HCT116 (cell line): ENCODE measurements at regions not wholly inside any gene's neighbourhood (a gene's known extent, or its start where the extent isn't known, plus 50 kb on each side); places are given as distances from the start of the nearest gene placed in this dataset.

Source experiments
- ATAC-seq: fragments of 200-7000 bp; cut with Tn5 transposase; 2 replicates; pipeline ENCODE4 v1.9.1; 2020; ENCODE audit warnings: mild to moderate bottlenecking, moderate library complexity
- BruUV-seq: library from RNA; stranded (reverse); fragments of 400-500 nt; replicated peaks from 2 replicates; lab custom pipeline; 2021; lab: Mats Ljungman, UMichigan
- CTCF ChIA-PET: fragments of 300-600 bp; sonication (Branson Sonifier 250); formaldehyde crosslinking; loops from one replicate; lab custom pipeline; 2021; ENCODE audit warnings: antibody characterized with exemption; lab: Charles Lee
- POLR2A ChIA-PET: fragments of 300-600, 350-600 bp; sonication (Branson Sonifier 250); formaldehyde crosslinking; loops from one replicate; lab custom pipeline; 2021; ENCODE audit warnings: antibody characterized with exemption; lab: Charles Lee
- RAD21 ChIA-PET, 2 experiments: fragments of 300-600 bp; sonication (Branson Sonifier 250); formaldehyde crosslinking; loops; one replicate each; lab custom pipeline; 2023; ENCODE audit warnings: low total read pairs in 2 of 2; ENCODE audit not compliant: uncharacterized antibody in 2 of 2, unreplicated experiment in 2 of 2, low non-redundant PET in 1 of 2; lab: Charles Lee
- DNase-seq: peaks from one replicate; pipeline ENCODE4 v3.0.0-alpha.2; 2010; ENCODE audit warnings: low read depth, low spot score
- H2AFZ ChIP-seq: fragments of 200-600 bp; shearing (Covaris generic), sonication (generic); 2 replicates; pipeline ENCODE4 v1.6.1; 2017; ENCODE audit warnings: low read depth, mixed run types, mixed read lengths, antibody characterized with exemption, low read length; ENCODE audit not compliant: poor library complexity, severe bottlenecking
- H3K27ac ChIP-seq: 2 replicates; pipeline ENCODE4 v1.5.1; 2012; ENCODE audit warnings: low read depth, low read length
- H3K27me3 ChIP-seq: fragments of 200-600 bp; sonication (generic); 2 replicates; pipeline ENCODE4 v1.6.1; 2016; ENCODE audit warnings: mixed run types, low read length, mixed read lengths; ENCODE audit not compliant: insufficient read depth
- H3K36me3 ChIP-seq, 2 experiments: fragments of 200-500 bp in 1 of 2; fragments of 200-600 bp in 1 of 2; sonication (Bioruptor generic) in 1 of 2; sonication (generic) in 1 of 2; 2 replicates each; pipeline versions ENCODE4 v1.5.1 to v1.6.1; 2014 to 2016; ENCODE audit warnings: low read length in 2 of 2, inconsistent platforms in 1 of 2, mixed read lengths in 1 of 2, mixed run types in 1 of 2; ENCODE audit not compliant: insufficient read depth in 2 of 2, control insufficient read depth in 1 of 2
- H3K4me1 ChIP-seq, 2 experiments: fragments of 200-600 bp in 1 of 2; sonication (generic) in 1 of 2; 2 replicates each; pipeline versions ENCODE4 v1.5.1 to v1.6.1; 2012 to 2017; ENCODE audit warnings: low read length in 2 of 2, inconsistent platforms in 1 of 2, mild to moderate bottlenecking in 1 of 2, mixed read lengths in 1 of 2, mixed run types in 1 of 2, moderate library complexity in 1 of 2; ENCODE audit not compliant: insufficient read depth in 2 of 2, control insufficient read depth in 1 of 2
- H3K4me2 ChIP-seq: fragments of 200-600 bp; sonication (generic); 2 replicates; pipeline ENCODE4 v1.6.1; 2017; ENCODE audit warnings: mixed run types, low read length, mixed read lengths
- H3K4me3 ChIP-seq, 2 experiments: fragments of 200-600 bp in 1 of 2; sonication (generic) in 1 of 2; replicated peaks in 1 of 2; 2 replicates each; pipeline ENCODE4 v1.5.1; 2011 to 2016; ENCODE audit warnings: low read length in 2 of 2, control low read depth in 1 of 2, low read depth in 1 of 2, mild to moderate bottlenecking in 1 of 2, mixed read lengths in 1 of 2, mixed run types in 1 of 2
- H3K79me2 ChIP-seq: fragments of 200-600 bp; sonication (generic); 2 replicates; pipeline ENCODE4 v1.6.1; 2017; ENCODE audit warnings: mild to moderate bottlenecking, mixed run types, low read length, moderate library complexity, mixed read lengths; ENCODE audit not compliant: insufficient read depth
- H3K9ac ChIP-seq: fragments of 200-600 bp; sonication (generic); 2 replicates; pipeline ENCODE4 v1.6.1; 2016; ENCODE audit warnings: low read length, mixed read lengths
- H3K9me2 ChIP-seq: fragments of 200-600 bp; sonication (generic), shearing (Covaris generic); 2 replicates; pipeline ENCODE4 v1.6.1; 2017; ENCODE audit warnings: mixed run types, mild to moderate bottlenecking, moderate library complexity; ENCODE audit not compliant: insufficient read depth
- H3K9me3 ChIP-seq, 2 experiments: fragments of 200-500 bp in 1 of 2; fragments of 200-600 bp in 1 of 2; sonication (Bioruptor generic) in 1 of 2; sonication (generic) in 1 of 2; 2 replicates each; pipeline ENCODE4 v1.6.1; 2014 to 2017; ENCODE audit warnings: low read length in 2 of 2, mixed read lengths in 2 of 2, inconsistent platforms in 1 of 2, low read depth in 1 of 2, mild to moderate bottlenecking in 1 of 2, mixed run types in 1 of 2, moderate library complexity in 1 of 2; ENCODE audit not compliant: control insufficient read depth in 1 of 2, insufficient read depth in 1 of 2
- H4K20me1 ChIP-seq: fragments of 200-600 bp; sonication (generic), shearing (Covaris generic); 2 replicates; pipeline ENCODE4 v1.6.1; 2017; ENCODE audit warnings: mixed run types, mild to moderate bottlenecking, moderate library complexity; ENCODE audit not compliant: insufficient read depth
- CEBPB ChIP-seq: IDR thresholded peaks from 2 replicates; pipeline ENCODE4 v1.6.1; 2012; ENCODE audit warnings: low read depth
- ELF1 ChIP-seq: IDR thresholded peaks from 2 replicates; pipeline ENCODE4 v1.6.1; 2012; ENCODE audit warnings: low read depth, borderline replicate concordance
- EZH2phosphoT487 ChIP-seq: fragments of 200-600 bp; IDR thresholded peaks from 2 replicates; pipeline ENCODE4 v1.6.1; 2018; ENCODE audit warnings: antibody characterized with exemption, borderline replicate concordance
- FOSL1 ChIP-seq: IDR thresholded peaks from 2 replicates; pipeline ENCODE4 v1.6.1; 2012; ENCODE audit warnings: low read depth
- JUND ChIP-seq: IDR thresholded peaks from 2 replicates; pipeline ENCODE4 v1.6.1; 2012
- SIN3A ChIP-seq: IDR thresholded peaks from 2 replicates; pipeline ENCODE4 v1.6.1; 2012; ENCODE audit warnings: low read depth
- ZNF274 ChIP-seq: fragments of 200-500 bp; sonication (Bioruptor generic); IDR thresholded peaks from 2 replicates; pipeline ENCODE4 v1.6.1; 2014; ENCODE audit warnings: mild to moderate bottlenecking, low read depth, low read length, inconsistent platforms
- intact Hi-C: fragments of 100-400 bp; cut with micrococcal nuclease; formaldehyde crosslinking; loops from 2 replicates; pipeline ENCODE4 v1.10.0; 2022
- TF ChIP-seq, protein P1 (sequence below): IDR thresholded peaks from 2 replicates; pipeline ENCODE4 v1.6.1; 2012

DNA sequence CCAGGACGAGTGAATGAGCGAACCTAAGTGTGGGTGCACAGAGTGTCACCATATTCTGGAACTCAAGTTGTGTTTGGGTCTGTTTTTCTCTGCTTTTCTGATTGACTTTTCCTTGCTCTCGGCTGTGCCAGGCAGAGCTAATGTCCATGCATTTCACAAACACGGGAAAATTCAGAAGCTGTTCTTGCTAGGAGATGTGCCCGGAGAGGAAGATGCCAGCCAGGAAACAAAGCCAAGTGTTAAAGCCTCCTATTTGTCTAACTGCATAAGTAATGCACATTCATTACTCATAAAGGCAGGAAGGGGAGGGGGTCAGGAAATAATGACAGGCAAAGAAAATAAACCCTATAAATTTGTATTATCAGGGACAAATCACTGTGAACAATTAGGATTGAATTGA lies 250.4 kb upstream of the SFSWAP start:
- Histone ChIP-seq H3K79me2 (no peaks in the 10 kb centered on the region), H3K4me1 (no peaks in the 10 kb centered on the region), H3K9me2 (no peaks in the 10 kb centered on the region), H3K27ac (no peak overlapping the region), H2AFZ (no peak overlapping the region), H3K4me3 (no peak overlapping the region), H4K20me1 (no peaks in the 10 kb centered on the region), H3K4me2 (no peak overlapping the region), H3K27me3 (peaks cover 41% of the 10 kb centered on the region), H3K9me3 (no peaks in the 10 kb centered on the region), H3K36me3 (no peaks in the 10 kb centered on the region), H3K9ac (no peak overlapping the region)
- ATAC-seq (no peak), DNase-seq (no peak)
- TF ChIP-seq, protein P1, sequence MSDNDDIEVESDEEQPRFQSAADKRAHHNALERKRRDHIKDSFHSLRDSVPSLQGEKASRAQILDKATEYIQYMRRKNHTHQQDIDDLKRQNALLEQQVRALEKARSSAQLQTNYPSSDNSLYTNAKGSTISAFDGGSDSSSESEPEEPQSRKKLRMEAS = no peak
- TF ChIP-seq ZNF274 = no peak
- TF ChIP-seq FOSL1 = no peak
- no peak for TF ChIP-seq ELF1
- TF ChIP-seq CEBPB = no peak
- TF ChIP-seq JUND = no peak
- ChIA-PET CTCF (no interaction called here), POLR2A (no interaction called here), RAD21 (no interaction called here)
- BruUV-seq = no TSS peak
- intact Hi-C loops = no loop called here

- BruUV-seq = no TSS peak
- H3K4me1 ChIP-seq = no peaks in the 10 kb centered on the region
- ChIA-PET CTCF (no interaction called here), RAD21 (no interaction called here), POLR2A (no interaction called here)
- no peaks in the 10 kb centered on the region for H3K36me3 ChIP-seq
- H2AFZ ChIP-seq = no peak overlapping the region
- no peak for ATAC-seq
- no peaks in the 10 kb centered on the region for H3K9me3 ChIP-seq
- H3K9me2 ChIP-seq = no peaks in the 10 kb centered on the region
- no peak overlapping the region for H3K4me3 ChIP-seq
- H3K27ac ChIP-seq = no peak overlapping the region
- no peaks in the 10 kb centered on the region for H3K79me2 ChIP-seq
- H3K4me2 ChIP-seq = no peak overlapping the region
- no peak for DNase-seq
- TF ChIP-seq EZH2phosphoT487 (no peak), SIN3A (no peak)
- H3K27me3 ChIP-seq = peaks cover 41% of the 10 kb centered on the region
- intact Hi-C loops = no loop called here
- no peak overlapping the region for H3K9ac ChIP-seq
- H4K20me1 ChIP-seq = no peaks in the 10 kb centered on the region
These were observed 249.8 kb upstream of the SFSWAP start for GRCh38 chr12:131461096-131461495.
